ENCODE measurements at regions not wholly inside any gene's neighbourhood (a gene's known extent, or its start where the extent isn't known, plus 50 kb on each side); places are given as distances from the start of the nearest gene placed in this dataset.

- Histone ChIP-seq H3K79me2 (ENCODE audit: control insufficient read depth, insufficient read depth, low read length) (no peaks in the 10 kb centered on the region), H3K4me2 (ENCODE audit: control insufficient read depth, extremely low read depth, insufficient read depth, low read depth, low read length) (no peak overlapping the region), H3K27me3 (ENCODE audit: control insufficient read depth, extremely low read depth, insufficient read depth, low read length) (no peaks in the 10 kb centered on the region), H3K4me1 (ENCODE audit: control insufficient read depth, extremely low read depth, insufficient read depth, low read length) (no peaks in the 10 kb centered on the region), H3K4me3 (ENCODE audit: control insufficient read depth in 2 of 3, extremely low read depth in 1 of 3, insufficient read depth in 2 of 3, low read depth in 1 of 3, low read length in 3 of 3) (no peak overlapping the region), H3K9ac (ENCODE audit: control insufficient read depth, extremely low read depth, insufficient read depth, low read length) (no peak overlapping the region), H3K9me1 (ENCODE audit: control insufficient read depth, extremely low read depth, insufficient read depth, low read length) (no peaks in the 10 kb centered on the region), H4K20me1 (ENCODE audit: control insufficient read depth, extremely low read depth, insufficient read depth, low read length) (no peaks in the 10 kb centered on the region), H2AFZ (ENCODE audit: control insufficient read depth, low read length) (no peak overlapping the region), H3K9me3 (ENCODE audit: control insufficient read depth, low read depth, low read length) (no peaks in the 10 kb centered on the region), H3K36me3 (ENCODE audit: control insufficient read depth in 2 of 2, extremely low read depth in 1 of 2, insufficient read depth in 2 of 2, low read length in 2 of 2) (no peaks in the 10 kb centered on the region), H3K27ac (ENCODE audit: control insufficient read depth, insufficient read depth, low read length) (no peak overlapping the region)
- dilution Hi-C loops (cut with MboI; ENCODE audit: extremely low pct_ligation_motif_present, low sequenced_read_pairs) = no loop called here
- FAIRE-seq (no peak), DNase-seq (ENCODE audit: low read depth, low spot score) (no peak)
- TF ChIP-seq EZH2 (IDR thresholded peaks at IDR 0.05; ENCODE audit: low read length) (no peak), CTCF (optimal IDR thresholded peaks at IDR 0.05 in 1 of 3, IDR thresholded peaks at IDR 0.05 in 1 of 3, conservative IDR thresholded peaks at IDR 0.05 in 1 of 3; ENCODE audit: extremely low read depth in 1 of 3, insufficient read depth in 2 of 3, low read length in 3 of 3) (no peak)
These were observed 688.6 kb upstream of the SEMA6A start for GRCh38 chr5:117263231-117263630.

GRCh38 chr5:117262572-117263131 lies 688.0 kb upstream of the SEMA6A start:
- Histone ChIP-seq H3K79me2 (ENCODE audit: control insufficient read depth, insufficient read depth, low read length) (no peaks in the 10 kb centered on the region), H3K27ac (ENCODE audit: control insufficient read depth, insufficient read depth, low read length) (no peak overlapping the region), H3K27me3 (ENCODE audit: control insufficient read depth, extremely low read depth, insufficient read depth, low read length) (no peaks in the 10 kb centered on the region), H3K4me2 (ENCODE audit: control insufficient read depth, extremely low read depth, insufficient read depth, low read depth, low read length) (no peak overlapping the region), H3K4me3 (ENCODE audit: control insufficient read depth in 2 of 3, extremely low read depth in 1 of 3, insufficient read depth in 2 of 3, low read depth in 1 of 3, low read length in 3 of 3) (no peak overlapping the region), H3K4me1 (ENCODE audit: control insufficient read depth, extremely low read depth, insufficient read depth, low read length) (no peaks in the 10 kb centered on the region), H3K36me3 (ENCODE audit: control insufficient read depth in 2 of 2, extremely low read depth in 1 of 2, insufficient read depth in 2 of 2, low read length in 2 of 2) (no peaks in the 10 kb centered on the region), H2AFZ (ENCODE audit: control insufficient read depth, low read length) (no peak overlapping the region), H3K9me1 (ENCODE audit: control insufficient read depth, extremely low read depth, insufficient read depth, low read length) (no peaks in the 10 kb centered on the region), H3K9me3 (ENCODE audit: control insufficient read depth, low read depth, low read length) (no peaks in the 10 kb centered on the region), H4K20me1 (ENCODE audit: control insufficient read depth, extremely low read depth, insufficient read depth, low read length) (no peaks in the 10 kb centered on the region), H3K9ac (ENCODE audit: control insufficient read depth, extremely low read depth, insufficient read depth, low read length) (no peak overlapping the region)
- no peak for DNase-seq (ENCODE audit: low read depth, low spot score)
- dilution Hi-C loops (cut with MboI; ENCODE audit: extremely low pct_ligation_motif_present, low sequenced_read_pairs) = no loop called here
- no peak for TF ChIP-seq CTCF (optimal IDR thresholded peaks at IDR 0.05 in 1 of 3, IDR thresholded peaks at IDR 0.05 in 1 of 3, conservative IDR thresholded peaks at IDR 0.05 in 1 of 3; ENCODE audit: extremely low read depth in 1 of 3, insufficient read depth in 2 of 3, low read length in 3 of 3)
- no peak for TF ChIP-seq EZH2 (IDR thresholded peaks at IDR 0.05; ENCODE audit: low read length)
- no peak for FAIRE-seq

Data from keratinocyte (primary cell).